ENCODE measurements at regions not wholly inside any gene's neighbourhood (a gene's known extent, or its start where the extent isn't known, plus 50 kb on each side); places are given as distances from the start of the nearest gene placed in this dataset.
"Not testable (repeated sequence)": the region's sequence is repeated elsewhere in the genome, so short reads cannot be mapped to it uniquely, and the experiment has no call there.

GRCh38 chr6:140708441-140708840, 1334.0 kb upstream of the CITED2 start:
- ATAC-seq, result no peak
- Histone ChIP-seq H3K9me3 (peaks cover 0 to 8% (median 0%) of the 10 kb centered on the region in 3 donors), H3K27me3 (no peaks in the 10 kb centered on the region), H3K4me3 (no peak overlapping the region), H3K27ac (no peak overlapping the region), H3K4me1 (no peaks in the 10 kb centered on the region), H3K36me3 (no peaks in the 10 kb centered on the region)
- no peak for TF ChIP-seq POLR2AphosphoS5 (IDR thresholded peaks at IDR 0.05)
- 53 to 60% methylated on average over 1 of the region's 1 CpG for WGBS, 2 donors (ENCODE audit: low coverage in 1 of 2)

- H3K36me3 ChIP-seq, ATAC-seq: not testable (repeated sequence)
- WGBS, 2 donors (ENCODE audit: low coverage in 1 of 2), result 100% methylated on average over 1 of the region's 1 CpG; no CpG with 5 or more reads in 1 of the 2 donors
Observed at GRCh38 chr6:140704008-140704407, 1329.6 kb upstream of the CITED2 start.

GRCh38 chr6:140697585-140697984, 1323.1 kb upstream of the CITED2 start:
- Histone ChIP-seq H3K4me1 (no peaks in the 10 kb centered on the region), H3K27ac (no peak overlapping the region), H3K9me3 (peaks cover 0 to 15% (median 0%) of the 10 kb centered on the region in 3 donors), H3K4me3 (no peak overlapping the region), H3K36me3 (no peaks in the 10 kb centered on the region), H3K27me3 (no peaks in the 10 kb centered on the region)
- TF ChIP-seq POLR2A (IDR thresholded peaks at IDR 0.05), result no peak
- TF ChIP-seq POLR2AphosphoS5 (IDR thresholded peaks at IDR 0.05), result no peak
- no peak for ATAC-seq

More at GRCh38 chr6:140704008-140704407, 1329.6 kb upstream of the CITED2 start:
- H3K4me3 ChIP-seq, H3K27ac ChIP-seq, H3K9me3 ChIP-seq, H3K4me1 ChIP-seq, H3K27me3 ChIP-seq: not testable (repeated sequence)

GRCh38 chr6:140684776-140685550, 1310.5 kb upstream of the CITED2 start:
- Histone ChIP-seq H3K27me3 (no peaks in the 10 kb centered on the region), H3K9me3 (no peaks in the 10 kb centered on the region), H3K4me1 (no peaks in the 10 kb centered on the region), H3K36me3 (no peaks in the 10 kb centered on the region), H3K4me3 (no peak overlapping the region), H3K27ac (no peak overlapping the region)
- no peak for ATAC-seq
- WGBS, 2 donors (ENCODE audit: low coverage in 1 of 2), result 73 to 88% methylated on average over 1 of the region's 1 CpG
- no peak for TF ChIP-seq CTCF (IDR thresholded peaks at IDR 0.05)
- TF ChIP-seq POLR2A (IDR thresholded peaks at IDR 0.05), result no peak
- TF ChIP-seq POLR2AphosphoS5 (IDR thresholded peaks at IDR 0.05), result no peak
- TF ChIP-seq EP300 (IDR thresholded peaks at IDR 0.05), result no peak

GRCh38 chr6:140677781-140678528, 1303.5 kb upstream of the CITED2 start:
- Histone ChIP-seq H3K4me3 (no peak overlapping the region), H3K27ac (peak overlapping the region in 2 of 4 donors; percentile 4 to 25), H3K36me3 (no peaks in the 10 kb centered on the region), H3K4me1 (peaks cover 0 to 14% (median 6%) of the 10 kb centered on the region in 3 donors), H3K27me3 (no peaks in the 10 kb centered on the region), H3K9me3 (no peaks in the 10 kb centered on the region)
- peak; percentile 48 for ATAC-seq
- 43 to 44% methylated on average over 4 to 5 of the region's 5 CpGs for WGBS, 2 donors (ENCODE audit: low coverage in 1 of 2)
- no peak for TF ChIP-seq POLR2A (IDR thresholded peaks at IDR 0.05)
- TF ChIP-seq EP300 (IDR thresholded peaks at IDR 0.05), result no peak
- TF ChIP-seq POLR2AphosphoS5 (IDR thresholded peaks at IDR 0.05), result no peak
- TF ChIP-seq CTCF (IDR thresholded peaks at IDR 0.05), result no peak

- Histone ChIP-seq H3K9me3 (no peaks in the 10 kb centered on the region), H3K27me3 (no peaks in the 10 kb centered on the region), H3K4me3 (no peak overlapping the region), H3K27ac (no peak overlapping the region), H3K4me1 (no peaks in the 10 kb centered on the region), H3K36me3 (no peaks in the 10 kb centered on the region)
- no peak for ATAC-seq
- TF ChIP-seq POLR2A (IDR thresholded peaks at IDR 0.05) (no peak), POLR2AphosphoS5 (IDR thresholded peaks at IDR 0.05) (no peak), CTCF (IDR thresholded peaks at IDR 0.05) (no peak), EP300 (IDR thresholded peaks at IDR 0.05) (no peak)
- WGBS, 2 donors (ENCODE audit: low coverage in 1 of 2), result 71 to 96% methylated on average over 2 of the region's 2 CpGs
Observed at GRCh38 chr6:140671926-140672325, 1297.5 kb upstream of the CITED2 start.
